ENCODE measurements at regions not wholly inside any gene's neighbourhood (a gene's known extent, or its start where the extent isn't known, plus 50 kb on each side); places are given as distances from the start of the nearest gene placed in this dataset.

- TF ChIP-seq YY1 (IDR thresholded peaks at IDR 0.05) = no peak
- TF ChIP-seq CTCF (IDR thresholded peaks at IDR 0.05; ENCODE audit: low read depth, low read length, missing input control) = no peak
- no peak for TF ChIP-seq TAF1 (conservative IDR thresholded peaks at IDR 0.05)
- TF ChIP-seq REST (IDR thresholded peaks at IDR 0.05) = no peak
- no peak for TF ChIP-seq MAX (IDR thresholded peaks at IDR 0.05)
Observed at GRCh38 chr1:104979651-104980050, 1230.0 kb downstream of the AMY1C start.

Data from liver (tissue), 3 donors.